GM12878 (cell line): ENCODE measurements at regions not wholly inside any gene's neighbourhood (a gene's known extent, or its start where the extent isn't known, plus 50 kb on each side); places are given as distances from the start of the nearest gene placed in this dataset.
"Not testable (repeated sequence)": the region's sequence is repeated elsewhere in the genome, so short reads cannot be mapped to it uniquely, and the experiment has no call there.

Source experiments
- ATAC-seq: fragments of 200-7000 bp; cut with Tn5 transposase; 3 replicates; pipeline ENCODE4 v1.9.1; 2020; ENCODE audit warnings: mild to moderate bottlenecking, moderate library complexity
- BruUV-seq: library from RNA; stranded (reverse); fragments of 400-500 nt; replicated peaks from 2 replicates; lab custom pipeline; 2021; lab: Mats Ljungman, UMichigan
- CTCF ChIA-PET: fragments of 300-600 bp; sonication (Branson Sonifier 250); formaldehyde crosslinking; extraction: SDS; loops from one replicate; lab custom pipeline; 2021; ENCODE audit warnings: inconsistent platforms; lab: Yijun Ruan, JAX
- POLR2A ChIA-PET: fragments of 350-600 bp; formaldehyde crosslinking; extraction: SDS; loops from one replicate; lab custom pipeline; 2021; ENCODE audit warnings: inconsistent platforms; lab: Charles Lee
- RAD21 ChIA-PET: fragments of 300-600 bp; sonication (Branson Sonifier 250); formaldehyde crosslinking; loops from one replicate; lab custom pipeline; 2023; ENCODE audit warnings: antibody characterized with exemption; ENCODE audit not compliant: unreplicated experiment; lab: Charles Lee
- SMC1A ChIA-PET: fragments of 300-600 bp; sonication (Branson Sonifier 250); formaldehyde crosslinking; loops from one replicate; lab custom pipeline; 2023; ENCODE audit not compliant: unreplicated experiment, uncharacterized antibody; lab: Charles Lee
- DNase-seq: peaks from one replicate; pipeline ENCODE4 v3.0.0-alpha.2; 2011; ENCODE audit warnings: low read depth, low spot score
- FAIRE-seq: peaks from 3 replicates; lab custom pipeline; 2011; peaks lifted over from hg19 to GRCh38; lab: Jason Lieb, UNC
- H2AFZ ChIP-seq: 2 replicates; pipeline ENCODE4 v1.6.0; 2011; ENCODE audit warnings: low read depth, low read length, control low read depth; ENCODE audit not compliant: control insufficient read depth
- H3K27ac ChIP-seq: 2 replicates; pipeline ENCODE4 v1.5.1; 2011; ENCODE audit warnings: control low read depth; ENCODE audit not compliant: control insufficient read depth, insufficient read depth
- H3K27me3 ChIP-seq, 2 experiments: replicated peaks in 1 of 2; 2 replicates each; pipeline versions ENCODE4 v1.6.0 to v1.6.1; 2011; ENCODE audit warnings: low read length in 1 of 2; ENCODE audit not compliant: control insufficient read depth in 2 of 2, insufficient read depth in 2 of 2
- H3K36me3 ChIP-seq, 2 experiments: 2 replicates each; pipeline ENCODE4 v1.5.1; 2011; ENCODE audit warnings: low read length in 1 of 2; ENCODE audit not compliant: control insufficient read depth in 2 of 2, insufficient read depth in 2 of 2
- H3K4me1 ChIP-seq: 2 replicates; pipeline ENCODE4 v1.6.1; 2011; ENCODE audit warnings: mild to moderate bottlenecking, low read length, moderate library complexity, mixed read lengths; ENCODE audit not compliant: control insufficient read depth, insufficient read depth
- H3K4me2 ChIP-seq: 2 replicates; pipeline ENCODE4 v1.6.0; 2011; ENCODE audit warnings: control low read depth; ENCODE audit not compliant: control insufficient read depth, insufficient read depth
- H3K4me3 ChIP-seq: fragments of 200-600 bp; sonication (generic); 2 replicates; pipeline ENCODE4 v1.5.1; 2016
- H3K79me2 ChIP-seq: 2 replicates; pipeline ENCODE4 v1.6.0; 2011; ENCODE audit warnings: low read length; ENCODE audit not compliant: control insufficient read depth, insufficient read depth
- H3K9ac ChIP-seq: 2 replicates; pipeline ENCODE4 v1.8.0; 2011; ENCODE audit warnings: low read length, control low read depth, mixed read lengths; ENCODE audit not compliant: control insufficient read depth, insufficient read depth
- H3K9me3 ChIP-seq: replicated peaks from 3 replicates; pipeline ENCODE4 v1.5.1; 2011; ENCODE audit warnings: mild to moderate bottlenecking, low read length; ENCODE audit not compliant: control insufficient read depth, insufficient read depth
- H4K20me1 ChIP-seq: 2 replicates; pipeline ENCODE4 v1.6.0; 2011; ENCODE audit not compliant: control insufficient read depth, insufficient read depth
- HDGF ChIP-seq: fragments of 450-650 bp; IDR thresholded peaks from 2 replicates; pipeline ENCODE4 v1.6.1; 2016; ENCODE audit warnings: antibody characterized with exemption
- JUNB ChIP-seq: IDR thresholded peaks from 2 replicates; pipeline ENCODE4 v1.6.1; 2016; ENCODE audit warnings: antibody characterized with exemption, mild to moderate bottlenecking
- POU2F2 ChIP-seq: IDR thresholded peaks from 3 replicates; pipeline ENCODE4 v1.6.1; 2011; ENCODE audit warnings: low read depth, mild to moderate bottlenecking, low read length, borderline replicate concordance
- WGBS: methylation state at CpG from one replicate; pipeline ENCODE4 v1.1.6; 2016; ENCODE audit warnings: low lambda C conversion rate; ENCODE audit not compliant: insufficient replicate concordance, insufficient coverage; ENCODE audit errors: missing lambda C conversion rate; 5-methylcytosine and 5-hydroxymethylcytosine counted together
- in situ Hi-C: fragments of 300-500 bp; cut with MboI; formaldehyde crosslinking; loops from 9 replicates; pipeline ENCODE4 v1.14.3; 2018; ENCODE audit warnings: mixed read lengths
- intact Hi-C: fragments of 100-400 bp; cut with micrococcal nuclease; formaldehyde crosslinking; loops from one replicate; pipeline ENCODE4 v1.14.2; 2022; ENCODE audit not compliant: unreplicated experiment
- TF ChIP-seq, protein P1 (sequence below): IDR thresholded peaks from 2 replicates; pipeline ENCODE4 v1.6.1; 2011; ENCODE audit warnings: borderline replicate concordance, low read depth, mild to moderate bottlenecking, moderate library complexity, mixed read lengths, low read length; ENCODE audit not compliant: insufficient read depth; ENCODE audit errors: extremely low read length
- TF ChIP-seq, protein P2 (sequence below): IDR thresholded peaks from 2 replicates; pipeline ENCODE4 v1.6.1; 2012; ENCODE audit warnings: low read depth, low read length, improper control_type of control experiment
- TF ChIP-seq, protein P3 (sequence below): fragments of 450-650 bp; IDR thresholded peaks from 2 replicates; pipeline ENCODE4 v1.6.1; 2017; ENCODE audit warnings: mild to moderate bottlenecking, low read depth, inconsistent platforms; ENCODE audit not compliant: poor library complexity, severe bottlenecking

DNA sequence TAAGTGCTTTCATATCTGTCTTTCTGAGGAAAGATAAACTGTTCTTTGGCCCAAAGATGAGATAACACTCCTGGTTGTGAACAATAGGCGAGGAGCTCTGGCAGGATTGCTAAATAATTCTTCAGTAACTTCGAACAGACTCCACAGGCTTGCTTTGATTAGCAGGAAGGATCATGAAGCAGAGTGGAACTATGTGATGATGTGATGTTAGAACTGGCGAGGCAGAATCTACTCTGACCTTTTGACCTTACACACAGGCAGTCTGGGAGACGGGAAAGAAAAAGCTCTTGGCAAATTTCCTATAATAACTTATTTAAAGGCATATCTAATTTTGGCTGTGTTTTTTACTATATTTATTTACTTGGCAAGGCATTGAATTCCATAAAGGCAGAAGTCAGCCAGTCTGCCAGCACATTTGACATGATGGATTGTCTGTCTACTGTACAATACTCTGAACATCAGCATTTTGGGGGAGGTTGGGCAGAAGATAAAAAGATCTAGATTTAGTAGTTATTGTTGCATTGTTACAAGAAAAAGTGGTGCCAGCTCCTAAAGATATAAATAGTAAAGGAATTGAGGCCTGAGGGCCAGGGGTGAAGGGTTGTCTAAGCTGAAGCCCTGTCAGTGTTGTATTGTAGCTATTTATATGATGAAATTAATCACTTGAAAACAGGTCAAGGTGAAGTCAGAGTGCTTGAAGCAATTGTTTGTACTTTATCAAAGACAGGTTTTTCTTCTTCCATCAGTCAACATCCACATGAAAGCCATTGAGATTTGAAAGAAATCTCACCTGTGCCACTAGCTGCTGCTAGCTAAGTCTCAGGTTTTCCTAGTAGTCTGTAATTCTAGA lies 708.8 kb downstream of the LTN1 start (continued):
- TF ChIP-seq, protein P1, sequence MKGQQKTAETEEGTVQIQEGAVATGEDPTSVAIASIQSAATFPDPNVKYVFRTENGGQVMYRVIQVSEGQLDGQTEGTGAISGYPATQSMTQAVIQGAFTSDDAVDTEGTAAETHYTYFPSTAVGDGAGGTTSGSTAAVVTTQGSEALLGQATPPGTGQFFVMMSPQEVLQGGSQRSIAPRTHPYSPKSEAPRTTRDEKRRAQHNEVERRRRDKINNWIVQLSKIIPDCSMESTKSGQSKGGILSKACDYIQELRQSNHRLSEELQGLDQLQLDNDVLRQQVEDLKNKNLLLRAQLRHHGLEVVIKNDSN: no peak
- no peak for TF ChIP-seq HDGF
- TF ChIP-seq, all 136 proteins: peak for 0

DNA sequence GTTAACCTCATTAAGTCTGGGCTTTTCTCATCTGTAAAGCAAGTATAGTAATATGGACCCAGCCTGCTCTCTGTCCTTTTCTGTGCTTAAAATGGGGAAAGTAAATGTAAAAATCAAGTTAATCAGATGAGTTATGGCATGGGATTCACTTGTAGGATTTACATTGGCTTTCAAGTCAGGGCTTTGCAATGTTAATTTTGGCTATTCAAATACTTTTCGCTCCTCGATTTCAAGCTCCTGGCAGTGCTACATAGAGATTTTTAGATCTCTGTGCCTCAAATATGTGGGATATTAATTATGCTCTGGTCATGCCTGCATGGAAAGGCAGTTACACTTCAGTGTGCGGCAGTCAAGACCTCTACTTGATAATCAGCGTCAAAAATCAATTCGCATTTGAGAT lies 709.8 kb downstream of the LTN1 start:
- Histone ChIP-seq H3K4me3 (no peak overlapping the region), H3K4me2 (no peak overlapping the region), H4K20me1 (no peaks in the 10 kb centered on the region), H3K9me3 (no peaks in the 10 kb centered on the region; the same call in 2 of the 3 replicates), H3K9ac (no peak overlapping the region), H3K36me3 (no peaks in the 10 kb centered on the region), H3K27me3 (no peaks in the 10 kb centered on the region), H2AFZ (no peak overlapping the region), H3K27ac (no peak overlapping the region)
- ChIA-PET RAD21 (no interaction called here), POLR2A (no interaction called here), SMC1A (no interaction called here), CTCF (no interaction called here)
- FAIRE-seq: no peak
- no peak for DNase-seq
- no peak for ATAC-seq
- intact Hi-C loops: no loop called here
- 85% methylated on average over 5 of the region's 5 CpGs for WGBS
- BruUV-seq: no TSS peak
- TF ChIP-seq, protein P2, sequence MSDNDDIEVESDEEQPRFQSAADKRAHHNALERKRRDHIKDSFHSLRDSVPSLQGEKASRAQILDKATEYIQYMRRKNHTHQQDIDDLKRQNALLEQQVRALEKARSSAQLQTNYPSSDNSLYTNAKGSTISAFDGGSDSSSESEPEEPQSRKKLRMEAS: no peak
- TF ChIP-seq, protein P3, sequence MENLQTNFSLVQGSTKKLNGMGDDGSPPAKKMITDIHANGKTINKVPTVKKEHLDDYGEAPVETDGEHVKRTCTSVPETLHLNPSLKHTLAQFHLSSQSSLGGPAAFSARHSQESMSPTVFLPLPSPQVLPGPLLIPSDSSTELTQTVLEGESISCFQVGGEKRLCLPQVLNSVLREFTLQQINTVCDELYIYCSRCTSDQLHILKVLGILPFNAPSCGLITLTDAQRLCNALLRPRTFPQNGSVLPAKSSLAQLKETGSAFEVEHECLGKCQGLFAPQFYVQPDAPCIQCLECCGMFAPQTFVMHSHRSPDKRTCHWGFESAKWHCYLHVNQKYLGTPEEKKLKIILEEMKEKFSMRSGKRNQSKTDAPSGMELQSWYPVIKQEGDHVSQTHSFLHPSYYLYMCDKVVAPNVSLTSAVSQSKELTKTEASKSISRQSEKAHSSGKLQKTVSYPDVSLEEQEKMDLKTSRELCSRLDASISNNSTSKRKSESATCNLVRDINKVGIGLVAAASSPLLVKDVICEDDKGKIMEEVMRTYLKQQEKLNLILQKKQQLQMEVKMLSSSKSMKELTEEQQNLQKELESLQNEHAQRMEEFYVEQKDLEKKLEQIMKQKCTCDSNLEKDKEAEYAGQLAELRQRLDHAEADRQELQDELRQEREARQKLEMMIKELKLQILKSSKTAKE: no peak
- TF ChIP-seq JUNB (no peak), POU2F2 (no peak)
- TF ChIP-seq, all 136 proteins: peak for 0
- Histone ChIP-seq H3K79me2 (no peaks in the 10 kb centered on the region), H3K4me1 (no peaks in the 10 kb centered on the region)
- in situ Hi-C loops: no loop called here

DNA sequence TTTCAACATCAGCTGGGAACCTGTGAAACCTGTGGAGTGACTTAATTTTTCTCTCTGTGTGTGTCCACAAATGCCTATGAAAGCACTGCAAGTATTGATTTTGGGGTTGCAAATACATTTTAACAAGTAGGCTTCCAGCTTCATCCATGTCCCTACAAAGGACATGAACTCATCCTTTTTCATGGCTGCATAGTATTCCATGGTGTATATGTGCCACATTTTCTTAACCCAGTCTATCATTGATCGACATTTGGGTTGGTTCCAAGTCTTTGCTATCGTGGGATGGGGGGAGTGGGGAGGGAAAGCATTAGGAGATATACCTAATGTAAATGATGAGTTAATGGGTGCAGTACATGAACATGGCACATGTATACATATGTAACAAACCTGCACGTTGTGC lies 711.3 kb downstream of the LTN1 start:
- H3K27ac ChIP-seq, H3K9ac ChIP-seq, H3K4me2 ChIP-seq, H2AFZ ChIP-seq, DNase-seq, FAIRE-seq, H3K27me3 ChIP-seq, H3K4me3 ChIP-seq, H4K20me1 ChIP-seq, H3K4me1 ChIP-seq, H3K36me3 ChIP-seq, SMC1A ChIA-PET, H3K9me3 ChIP-seq, ATAC-seq, POLR2A ChIA-PET, BruUV-seq, in situ Hi-C loops, RAD21 ChIA-PET, CTCF ChIA-PET, H3K79me2 ChIP-seq, intact Hi-C loops: not testable (repeated sequence)
- WGBS: 0% methylated on average over 3 of the region's 3 CpGs
